ENCODE measurements at regions not wholly inside any gene's neighbourhood (a gene's known extent, or its start where the extent isn't known, plus 50 kb on each side); places are given as distances from the start of the nearest gene placed in this dataset.

GRCh38 chr15:35857567-35858226 is 311.7 kb upstream of the DPH6 start:
- Histone ChIP-seq H4K20me1 (ENCODE audit: insufficient read depth, low read length) (no peaks in the 10 kb centered on the region), H3K4me1 (ENCODE audit: control insufficient read depth, insufficient read depth, low read length) (no peaks in the 10 kb centered on the region), H4K8ac (ENCODE audit: low read depth in 2 of 2, low read length in 2 of 2) (no peak overlapping the region), H2BK15ac (ENCODE audit: low read depth, low read length) (no peak overlapping the region), H2BK20ac (ENCODE audit: low read depth, low read length) (no peak overlapping the region), H3K9me3 (ENCODE audit: control insufficient read depth, insufficient read depth, low read length) (no peaks in the 10 kb centered on the region), H2AK9ac (replicated peaks; ENCODE audit: low read depth, low read length, poor library complexity) (no peak overlapping the region), H3K23ac (ENCODE audit: low read depth, low read length) (no peak overlapping the region), H3K79me1 (ENCODE audit: low read depth in 1 of 2, low read length in 2 of 2) (no peaks in the 10 kb centered on the region), H3K56ac (ENCODE audit: extremely low read depth, insufficient read depth, low read length) (no peak overlapping the region), H2BK5ac (ENCODE audit: low read depth, low read length, poor library complexity, severe bottlenecking) (no peak overlapping the region), H3K18ac (ENCODE audit: low read depth, low read length) (no peak overlapping the region), H2AFZ (replicated peaks; ENCODE audit: low read length, poor library complexity) (no peak overlapping the region), H2AK5ac (ENCODE audit: low read depth, low read length) (no peak overlapping the region), H2BK120ac (ENCODE audit: low read depth, low read length) (no peak overlapping the region), H3K4ac (ENCODE audit: low read depth, low read length) (no peak overlapping the region), H3K14ac (replicated peaks; ENCODE audit: low read depth, low read length) (no peak overlapping the region), H4K5ac (ENCODE audit: low read depth, low read length) (no peak overlapping the region), H3K4me3 (ENCODE audit: insufficient read depth, low read depth, low read length) (no peak overlapping the region), H3K27ac (ENCODE audit: insufficient read depth, low read length) (no peak overlapping the region), H3K27me3 (ENCODE audit: control insufficient read depth, insufficient read depth, low read length) (no peaks in the 10 kb centered on the region), H3K9ac (ENCODE audit: low read depth, low read length) (no peak overlapping the region), H4K91ac (ENCODE audit: insufficient read depth, low read depth, low read length) (no peak overlapping the region), H3K9me1 (ENCODE audit: insufficient read depth, low read length) (no peaks in the 10 kb centered on the region), H3K4me2 (ENCODE audit: low read depth, low read length) (no peak overlapping the region), H3K36me3 (ENCODE audit: control insufficient read depth, insufficient read depth, low read length) (no peaks in the 10 kb centered on the region)
- CTCF ChIA-PET = no interaction called here
- ATAC-seq (ENCODE audit: low read depth) = no peak
- BruUV-seq (replicated peaks) = no TSS peak
- intact Hi-C loops (cut with micrococcal nuclease) = no loop called here
- dilution Hi-C loops (cut with HindIII; ENCODE audit: low sequenced_read_pairs, unreplicated experiment) = no loop called here
- DNase-seq = no peak
- in situ Hi-C loops (cut with MboI; ENCODE audit: low sequenced_read_pairs) = no loop called here
- no peak for TF ChIP-seq MAFK (IDR thresholded peaks at IDR 0.05; ENCODE audit: low read depth, low read length)
- TF ChIP-seq MXI1 (IDR thresholded peaks at IDR 0.05; ENCODE audit: borderline replicate concordance, low read depth, low read length) = no peak
- no peak for TF ChIP-seq CEBPB (IDR thresholded peaks at IDR 0.05; ENCODE audit: low read depth, low read length)
- TF ChIP-seq MAZ (IDR thresholded peaks at IDR 0.05; ENCODE audit: borderline replicate concordance, low read depth, low read length) = no peak
- TF ChIP-seq POLR2A (IDR thresholded peaks at IDR 0.05; ENCODE audit: low read depth, low read length) = no peak
- TF ChIP-seq, protein P1, sequence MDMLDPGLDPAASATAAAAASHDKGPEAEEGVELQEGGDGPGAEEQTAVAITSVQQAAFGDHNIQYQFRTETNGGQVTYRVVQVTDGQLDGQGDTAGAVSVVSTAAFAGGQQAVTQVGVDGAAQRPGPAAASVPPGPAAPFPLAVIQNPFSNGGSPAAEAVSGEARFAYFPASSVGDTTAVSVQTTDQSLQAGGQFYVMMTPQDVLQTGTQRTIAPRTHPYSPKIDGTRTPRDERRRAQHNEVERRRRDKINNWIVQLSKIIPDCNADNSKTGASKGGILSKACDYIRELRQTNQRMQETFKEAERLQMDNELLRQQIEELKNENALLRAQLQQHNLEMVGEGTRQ (IDR thresholded peaks at IDR 0.05; ENCODE audit: low read depth, low read length) = no peak
- no peak for TF ChIP-seq RCOR1 (IDR thresholded peaks at IDR 0.05; ENCODE audit: insufficient replicate concordance, low read length)
- no peak for TF ChIP-seq CTCF (conservative IDR thresholded peaks at IDR 0.05; ENCODE audit: low read depth, low read length)
- no peak for TF ChIP-seq ELK1 (IDR thresholded peaks at IDR 0.05; ENCODE audit: borderline replicate concordance, low read depth, low read length)
- TF ChIP-seq RAD21 (IDR thresholded peaks at IDR 0.05; ENCODE audit: low read length) = no peak
- TF ChIP-seq FOS (IDR thresholded peaks at IDR 0.05; ENCODE audit: low read depth, low read length) = no peak
- no peak for TF ChIP-seq CHD1 (IDR thresholded peaks at IDR 0.05; ENCODE audit: low read depth, low read length)
- TF ChIP-seq RFX5 (IDR thresholded peaks at IDR 0.05; ENCODE audit: low read depth, low read length) = no peak
- no peak for TF ChIP-seq BHLHE40 (IDR thresholded peaks at IDR 0.05; ENCODE audit: low read depth, low read length)
- no peak for TF ChIP-seq NFE2L2 (IDR thresholded peaks at IDR 0.05; ENCODE audit: low read depth, low read length)
- no peak for TF ChIP-seq SMC3 (IDR thresholded peaks at IDR 0.05; ENCODE audit: low read depth, low read length)
- POLR2A ChIA-PET (ENCODE audit: unreplicated experiment) = no interaction called here
- WGBS, 2 experiments (ENCODE audit: extremely low coverage in 2 of 2, insufficient read length in 1 of 2) = no CpG with 5 or more reads among the region's 6 CpGs

All from IMR-90 (cell line).